GM19239 (cell line): ENCODE measurements at regions not wholly inside any gene's neighbourhood (a gene's known extent, or its start where the extent isn't known, plus 50 kb on each side); places are given as distances from the start of the nearest gene placed in this dataset.

Source experiments
- DNase-seq: peaks from one replicate; pipeline ENCODE4 v3.0.0; 2011; ENCODE audit warnings: low spot score; ENCODE audit not compliant: insufficient read length
- FAIRE-seq: peaks from 2 replicates; lab custom pipeline; 2011; peaks lifted over from hg19 to GRCh38; lab: Jason Lieb, UNC

DNA sequence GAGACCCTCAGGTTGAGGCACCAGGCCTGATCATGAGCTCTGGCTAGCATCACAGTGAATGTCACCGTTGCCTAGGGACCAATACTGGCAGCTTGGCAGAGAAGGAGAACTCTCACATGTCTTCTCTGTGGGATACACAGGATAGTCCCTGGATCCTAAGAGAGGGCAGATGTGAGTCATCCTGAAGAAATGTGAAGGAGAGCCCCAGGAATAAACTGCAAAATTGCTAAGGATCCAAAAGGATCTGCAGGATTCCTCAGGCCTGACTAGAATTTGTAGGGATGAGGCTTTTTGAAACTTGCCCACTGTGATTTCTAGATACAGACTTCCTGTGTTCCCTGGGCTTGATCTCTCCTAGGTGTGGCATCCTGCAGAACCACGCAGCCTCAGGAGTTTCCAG lies 785.9 kb upstream of the TSPY4 start:
- FAIRE-seq (no peak), DNase-seq (no peak)

DNA sequence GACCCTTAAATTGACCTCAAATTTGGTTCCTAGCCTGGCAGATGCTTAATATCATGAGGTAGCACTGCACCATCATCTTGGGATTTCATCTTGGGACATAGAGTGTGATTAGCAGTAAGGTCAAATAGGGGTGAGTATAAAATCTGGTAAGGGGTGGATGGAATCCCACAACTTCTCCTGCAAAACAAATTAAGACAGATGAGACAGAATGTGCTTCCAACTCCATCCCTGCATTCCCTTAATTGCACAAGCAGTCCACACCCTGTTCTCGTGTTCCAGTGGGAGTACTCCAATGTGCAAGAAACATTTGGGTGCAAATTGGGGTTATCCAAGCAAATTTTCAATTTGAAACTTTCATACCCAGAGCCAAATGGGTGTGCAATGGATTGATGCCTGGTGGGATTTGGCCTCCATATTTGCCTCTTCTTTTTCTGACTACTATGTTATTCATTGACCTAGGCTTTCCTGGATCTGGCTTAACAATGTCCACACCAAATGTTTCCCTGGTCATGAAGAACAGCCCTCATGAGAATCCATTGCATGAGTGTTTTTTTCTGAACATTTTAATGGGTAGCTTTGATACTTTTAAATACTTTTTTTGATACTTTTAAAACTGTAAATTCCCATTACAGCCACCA lies 785.0 kb upstream of the TSPY4 start:
- FAIRE-seq, result no peak
- no peak for DNase-seq

DNA sequence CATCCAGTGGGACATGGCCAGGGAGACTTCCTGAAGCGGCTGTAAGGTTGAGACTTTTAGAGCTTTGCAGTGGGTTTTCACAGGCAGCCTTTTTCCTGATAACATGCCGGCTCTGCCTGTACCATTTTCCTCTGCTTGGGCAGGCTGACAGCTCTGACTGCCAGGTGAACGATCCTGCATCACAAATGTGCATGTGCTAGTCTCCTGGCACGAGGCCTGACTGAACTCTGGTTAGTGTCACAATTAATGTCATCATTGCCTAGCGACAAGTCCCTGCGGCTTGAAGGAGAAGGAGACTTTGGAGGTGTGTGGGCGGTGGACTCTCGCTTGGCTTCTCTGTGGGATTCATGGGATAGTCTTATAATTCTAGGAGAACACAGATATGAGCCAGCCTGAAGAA lies 783.6 kb upstream of the TSPY4 start:
- no peak for DNase-seq
- no peak for FAIRE-seq

DNA sequence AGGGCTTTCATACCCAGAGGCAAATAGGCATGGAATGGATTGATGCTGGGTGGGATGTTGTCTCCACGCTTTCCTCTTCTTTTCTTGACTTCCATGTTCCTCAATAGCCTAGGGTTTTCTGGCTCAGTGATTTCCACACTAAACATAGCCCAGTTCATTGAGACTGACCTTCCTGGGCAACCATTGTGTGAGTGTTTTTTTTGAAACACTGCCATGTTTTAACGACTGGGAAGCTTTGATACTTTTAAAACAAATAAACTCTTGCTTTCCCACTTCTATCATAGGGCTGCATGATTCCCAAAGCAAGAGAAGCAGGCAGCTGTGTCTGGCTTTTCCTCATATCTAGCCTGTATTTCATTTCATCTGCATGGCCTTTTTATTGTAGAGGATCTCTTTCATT lies 775.9 kb upstream of the TSPY4 start:
- FAIRE-seq, result no peak
- no peak for DNase-seq

DNA sequence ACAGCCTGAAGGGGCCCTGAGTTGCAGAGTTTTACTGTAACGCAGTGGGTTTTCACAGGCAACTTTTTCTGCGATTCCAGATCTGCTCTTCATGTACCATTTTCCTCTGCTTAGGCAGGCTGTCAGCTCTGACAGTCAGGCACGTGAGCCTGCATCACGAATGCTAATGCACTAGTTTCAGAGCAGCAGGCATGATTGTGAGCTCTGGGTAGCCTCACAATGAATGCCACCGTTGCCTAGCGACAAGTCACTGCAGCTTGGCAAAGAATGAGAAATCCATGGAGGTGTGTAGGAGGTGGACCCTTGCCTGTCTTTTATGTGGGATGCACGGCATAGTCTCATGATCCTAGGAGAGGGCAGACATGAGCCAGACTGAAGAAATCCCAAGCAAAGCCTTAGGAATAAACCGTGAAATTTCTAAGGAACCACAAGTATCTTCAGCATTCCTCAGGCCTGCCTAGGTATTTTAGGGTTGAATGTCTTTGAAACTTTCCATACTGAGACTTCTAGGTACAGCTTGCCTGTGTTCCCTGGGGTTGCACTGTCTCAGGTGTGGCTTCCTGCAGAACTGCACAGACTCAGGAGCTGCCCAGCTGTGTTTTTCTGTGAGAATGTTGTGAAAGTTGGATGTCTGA lies 774.7 kb upstream of the TSPY4 start:
- FAIRE-seq, result no peak
- DNase-seq, result no peak

DNA sequence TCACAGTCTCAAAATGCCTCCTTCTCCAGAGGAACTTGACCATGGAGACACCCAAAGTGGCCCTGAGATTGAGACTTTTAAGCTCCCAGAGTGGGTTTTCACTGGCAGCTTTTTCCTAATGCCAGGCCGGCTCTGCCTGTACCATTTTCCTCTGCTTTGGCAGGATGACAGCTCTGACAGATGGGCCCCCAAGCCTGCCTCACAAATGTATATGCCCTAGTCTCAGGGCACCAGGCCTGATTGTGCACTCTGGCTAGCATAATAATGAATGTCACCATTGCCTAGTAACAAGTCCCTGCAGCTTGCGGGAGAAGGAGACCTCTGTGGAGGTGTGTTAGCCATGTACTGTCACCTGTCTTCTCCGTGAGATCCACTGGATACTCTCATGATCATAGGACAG lies 772.8 kb upstream of the TSPY4 start:
- no peak for DNase-seq
- no peak for FAIRE-seq

DNA sequence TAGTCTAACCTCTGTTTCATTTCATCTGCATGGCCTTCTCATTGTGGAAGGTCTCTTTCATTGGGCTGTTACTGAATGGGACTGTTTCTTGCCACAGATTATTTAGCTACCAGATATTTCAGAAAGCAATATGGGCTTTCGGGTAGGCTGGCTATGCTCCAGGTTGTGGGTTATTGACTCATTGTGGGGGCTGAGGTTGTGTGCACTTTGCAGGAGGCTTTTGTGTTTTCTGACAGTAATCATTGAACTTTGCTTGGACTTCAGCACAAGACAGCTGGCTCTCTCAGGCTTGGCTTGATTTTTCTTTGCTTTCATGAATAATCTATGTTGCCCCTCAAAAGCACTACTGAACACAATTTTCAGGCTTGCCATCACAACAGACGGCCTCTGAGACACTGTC lies 771.1 kb upstream of the TSPY4 start:
- DNase-seq (no peak), FAIRE-seq (no peak)

DNA sequence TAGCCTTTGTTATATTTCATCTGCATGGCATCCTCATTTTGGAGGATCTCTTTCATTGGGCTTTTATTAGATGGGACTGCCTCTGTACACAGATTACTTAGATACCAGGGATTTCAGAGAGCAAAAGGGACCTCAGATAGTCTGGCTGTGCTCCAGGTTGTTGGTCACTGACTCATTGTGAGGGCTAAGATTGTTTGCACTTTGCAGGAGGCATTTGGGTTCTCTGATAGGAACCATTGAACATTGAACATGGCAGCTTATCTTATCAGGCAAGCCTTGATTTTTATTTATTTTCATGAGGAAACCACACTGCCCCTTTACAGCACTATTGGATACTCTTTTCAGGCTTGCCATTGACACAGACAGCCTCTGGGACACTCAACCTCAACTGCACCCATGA lies 766.9 kb upstream of the TSPY4 start:
- DNase-seq, result no peak
- FAIRE-seq, result no peak

DNA sequence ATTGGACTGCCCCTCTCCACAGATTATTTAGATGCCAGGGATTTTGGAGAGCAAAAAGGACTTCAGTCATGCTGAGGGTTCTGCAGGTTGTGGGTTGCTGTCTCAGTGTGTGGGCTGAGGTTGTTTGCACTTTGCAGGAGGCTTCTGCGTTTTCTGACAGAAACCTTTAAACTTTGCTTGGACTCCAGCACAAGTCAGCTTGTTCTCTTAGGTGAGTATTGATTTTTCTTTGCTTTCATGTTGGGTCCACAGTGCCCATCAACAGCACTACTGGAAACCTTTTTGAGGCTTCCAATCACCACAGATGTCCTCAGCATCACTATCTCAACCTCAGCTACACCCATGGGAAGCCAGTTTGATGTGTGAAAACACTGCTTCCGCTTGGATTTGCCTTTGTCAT lies 764.3 kb upstream of the TSPY4 start:
- DNase-seq, result no peak
- FAIRE-seq, result no peak

DNA sequence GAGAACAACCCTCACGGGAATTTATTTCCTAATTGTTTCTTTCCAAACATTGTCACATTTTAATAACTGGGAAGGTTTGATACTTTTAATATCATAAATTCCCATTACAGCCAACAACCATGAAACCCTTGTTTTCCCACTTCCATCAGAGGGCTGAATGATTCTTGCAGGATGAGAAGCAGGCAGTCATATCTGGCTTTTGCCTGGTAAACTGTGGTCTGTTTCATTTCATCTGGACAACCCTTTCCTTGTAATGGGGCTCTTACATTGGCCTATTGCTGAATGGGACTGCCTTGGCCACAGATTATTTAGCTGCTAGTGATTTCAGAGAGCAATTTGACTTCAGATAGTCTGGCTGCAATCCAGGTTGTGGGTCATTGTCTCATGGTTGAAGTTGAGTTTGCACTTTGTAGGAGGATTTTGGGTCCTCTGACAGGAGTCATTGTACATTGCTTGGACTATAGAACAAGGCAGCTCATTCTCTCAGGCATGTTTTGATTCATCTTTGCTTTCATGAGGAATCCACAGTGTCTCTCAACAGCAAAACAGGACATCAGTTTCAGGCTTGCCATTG lies 754.9 kb upstream of the TSPY4 start:
- FAIRE-seq (no peak), DNase-seq (no peak)

DNA sequence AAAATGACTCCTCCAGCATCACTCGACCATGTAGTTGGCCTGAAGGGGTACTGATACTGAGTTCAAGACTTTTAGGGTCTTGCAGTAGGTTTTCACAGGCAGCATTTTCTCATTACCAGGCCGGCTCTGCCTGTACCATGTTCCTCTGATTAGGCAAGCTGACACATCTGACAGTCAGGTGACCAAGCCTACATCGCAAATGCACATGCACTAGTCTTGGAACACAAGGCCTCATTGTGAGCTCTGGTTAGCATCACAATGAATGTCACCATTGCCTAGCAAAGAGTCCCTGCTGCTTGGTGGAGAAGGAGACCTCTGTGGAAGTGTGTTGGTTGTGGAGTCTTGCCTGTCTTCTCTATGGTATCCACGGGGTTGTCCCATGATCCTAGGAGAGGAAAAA lies 754.1 kb upstream of the TSPY4 start:
- no peak for FAIRE-seq
- no peak for DNase-seq

DNA sequence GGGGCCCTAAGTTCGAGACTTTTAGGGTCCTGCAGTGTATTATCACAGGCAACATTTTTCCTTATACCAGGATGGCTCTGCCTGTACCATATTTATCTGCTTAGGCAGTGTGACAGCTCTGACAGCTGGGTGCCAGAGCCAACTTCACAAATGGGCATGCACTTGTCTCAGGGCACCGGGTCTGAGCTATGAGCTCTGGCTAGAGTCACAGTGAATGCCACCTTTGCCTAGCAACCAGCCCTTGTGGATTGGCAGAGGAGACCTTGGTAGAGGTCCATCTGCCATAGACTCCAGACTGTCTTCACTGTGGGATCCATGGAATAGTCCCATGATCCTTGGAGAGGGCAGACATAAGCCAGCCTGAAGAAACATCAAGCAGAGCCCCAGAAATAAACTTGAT lies 746.6 kb upstream of the TSPY4 start:
- FAIRE-seq, result no peak

DNA sequence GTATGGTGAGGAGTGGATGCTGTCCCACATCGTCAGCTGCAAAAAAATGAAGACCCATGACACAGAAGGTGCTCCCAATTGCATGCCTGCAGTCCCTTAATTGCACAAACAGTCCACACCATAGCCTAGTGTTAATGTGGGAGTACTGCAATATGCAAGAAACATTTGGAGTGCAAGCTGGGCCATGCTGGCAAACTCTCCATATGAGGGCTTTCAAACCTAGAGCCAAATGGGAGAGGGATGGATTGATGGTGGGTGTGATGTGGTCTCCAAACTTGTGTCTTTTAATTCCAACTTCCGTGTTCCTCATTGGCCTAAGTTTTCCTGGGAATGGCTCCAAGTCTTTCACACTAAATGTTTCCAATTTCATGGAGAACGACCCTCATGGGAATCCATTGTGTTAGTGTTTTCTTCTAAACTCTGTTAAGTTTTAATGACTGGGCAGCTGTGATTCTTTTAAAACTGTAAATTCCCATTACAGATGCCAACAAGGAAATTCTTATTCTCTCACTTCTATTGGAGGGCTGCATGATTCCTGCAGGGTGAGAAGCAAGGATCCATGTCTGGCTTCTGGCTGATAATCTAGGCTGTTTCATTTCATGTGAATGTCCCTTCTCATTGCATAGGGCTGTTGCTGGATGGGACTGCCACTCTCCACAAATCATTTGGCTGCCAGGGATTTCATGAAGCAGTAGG lies 745.3 kb upstream of the TSPY4 start:
- no peak for FAIRE-seq
- DNase-seq, result no peak

More for the DNA sequence above, 746.6 kb upstream of the TSPY4 start:
- DNase-seq, result no peak

DNA sequence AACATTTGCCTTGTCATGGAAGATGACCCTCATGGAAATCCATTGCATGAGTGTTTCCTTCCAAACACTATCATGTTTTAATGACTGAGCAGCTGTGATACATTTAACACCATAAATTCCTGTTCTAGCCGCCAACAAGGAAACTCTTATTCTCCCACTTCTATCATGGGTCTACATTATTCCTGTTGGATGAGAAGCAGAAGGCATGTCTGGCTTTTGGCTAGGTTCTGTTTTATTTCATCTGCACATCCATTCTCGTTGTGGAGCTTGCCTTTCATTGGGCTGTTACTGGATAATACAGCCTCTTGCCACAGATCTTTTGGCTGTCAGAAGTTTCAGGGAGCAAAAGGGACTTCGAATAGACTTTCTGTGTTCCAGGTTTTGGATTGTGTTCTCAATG lies 742.6 kb upstream of the TSPY4 start:
- FAIRE-seq (no peak), DNase-seq (no peak)

DNA sequence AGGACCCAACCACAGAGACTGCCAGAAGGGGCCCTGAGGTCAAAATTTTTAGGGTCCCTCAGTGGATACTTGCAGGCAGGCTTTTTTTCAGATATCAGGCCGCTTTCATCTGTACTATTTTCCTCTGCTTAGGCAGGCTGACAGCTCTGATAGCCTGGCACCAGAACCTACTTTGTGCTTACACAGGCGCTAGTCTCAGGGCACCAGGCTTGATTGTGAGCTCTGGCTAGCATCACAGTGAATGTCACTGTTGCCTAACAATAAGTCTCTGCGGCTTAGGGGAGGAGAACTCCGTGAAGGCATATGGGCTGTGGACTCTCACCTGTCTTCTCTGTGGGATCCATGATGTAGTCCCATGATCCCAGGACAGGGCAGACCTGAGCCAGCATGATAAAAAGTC lies 738.1 kb upstream of the TSPY4 start:
- DNase-seq (no peak), FAIRE-seq (no peak)

DNA sequence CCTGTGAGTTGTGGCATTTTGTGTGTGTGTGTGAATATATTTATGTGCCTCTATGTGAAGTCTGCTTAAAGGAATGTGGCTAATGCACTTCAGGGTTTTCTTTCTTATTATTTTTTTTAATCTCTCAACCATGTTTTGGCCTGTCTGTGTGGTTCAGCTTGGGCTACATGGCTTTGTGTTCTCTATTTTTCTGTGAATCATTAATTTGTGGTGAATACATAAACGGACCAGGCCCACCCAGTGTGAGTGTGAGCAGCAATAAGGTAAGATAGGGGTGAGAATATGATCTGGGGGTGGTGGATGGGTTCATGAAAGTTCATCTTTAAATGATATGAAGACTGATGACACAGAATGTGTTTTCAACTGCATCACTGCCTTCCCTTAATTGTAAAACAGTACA lies 726.6 kb upstream of the TSPY4 start:
- DNase-seq (peak; percentile 0), FAIRE-seq (no peak)

DNA sequence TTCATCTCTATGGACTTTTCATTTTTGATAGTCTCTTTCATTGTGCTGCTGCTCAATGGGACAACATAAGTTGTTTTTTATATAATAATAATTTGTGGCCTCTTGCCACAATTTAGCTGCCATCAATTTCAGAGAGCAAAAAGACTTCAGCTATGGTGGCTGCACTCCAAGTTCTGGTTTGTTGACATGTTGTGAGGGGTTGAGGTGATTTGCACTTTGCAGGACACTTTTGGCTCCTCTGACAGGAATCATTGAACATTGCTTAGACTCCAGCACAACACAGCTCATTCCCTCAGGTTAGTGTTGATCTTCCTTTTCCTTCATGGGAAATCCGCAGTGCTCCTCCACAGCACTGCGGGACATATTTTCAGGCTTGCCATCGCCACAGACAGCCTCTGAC lies 725.4 kb upstream of the TSPY4 start:
- DNase-seq, result no peak
- FAIRE-seq, result no peak

DNA sequence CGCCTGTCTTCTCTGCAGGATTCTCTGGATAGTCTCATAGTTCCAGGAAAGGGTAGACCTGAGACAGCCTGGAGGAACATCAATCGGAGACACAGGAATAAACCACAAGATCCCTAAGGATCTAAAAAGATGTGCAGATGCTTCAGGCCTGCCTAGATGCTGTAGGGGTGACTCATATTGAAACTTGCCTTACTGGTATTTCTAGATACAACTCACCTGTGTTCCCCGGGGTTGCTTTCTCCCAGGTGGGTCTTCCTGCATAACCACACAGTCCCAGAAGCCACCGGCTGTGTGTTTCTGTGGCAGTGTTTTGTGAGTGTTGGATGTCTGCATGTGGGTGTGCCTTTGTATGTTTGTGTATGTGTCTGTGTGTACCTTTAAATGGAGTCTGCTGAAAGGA lies 719.0 kb upstream of the TSPY4 start:
- FAIRE-seq (no peak), DNase-seq (no peak)

DNA sequence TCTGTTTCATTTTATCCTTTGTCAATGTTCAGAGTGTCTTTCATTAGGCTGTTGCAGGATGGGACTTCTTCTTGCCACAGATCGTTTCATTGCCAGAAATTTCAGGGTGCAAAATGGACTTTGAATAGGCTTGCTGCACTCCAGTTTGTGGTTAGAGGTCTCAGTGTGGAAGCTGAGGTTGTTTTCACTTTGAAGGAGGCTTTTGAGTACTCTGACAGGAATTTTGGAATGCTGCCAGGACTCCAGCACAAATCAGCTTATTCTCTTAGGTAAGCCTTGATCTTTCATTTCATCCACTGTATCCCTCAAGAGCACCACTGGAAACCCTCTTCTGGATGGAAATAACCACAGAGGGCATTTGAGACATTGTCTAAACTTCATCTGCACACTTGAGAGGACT lies 715.1 kb upstream of the TSPY4 start:
- DNase-seq (no peak), FAIRE-seq (peak; percentile 14)

DNA sequence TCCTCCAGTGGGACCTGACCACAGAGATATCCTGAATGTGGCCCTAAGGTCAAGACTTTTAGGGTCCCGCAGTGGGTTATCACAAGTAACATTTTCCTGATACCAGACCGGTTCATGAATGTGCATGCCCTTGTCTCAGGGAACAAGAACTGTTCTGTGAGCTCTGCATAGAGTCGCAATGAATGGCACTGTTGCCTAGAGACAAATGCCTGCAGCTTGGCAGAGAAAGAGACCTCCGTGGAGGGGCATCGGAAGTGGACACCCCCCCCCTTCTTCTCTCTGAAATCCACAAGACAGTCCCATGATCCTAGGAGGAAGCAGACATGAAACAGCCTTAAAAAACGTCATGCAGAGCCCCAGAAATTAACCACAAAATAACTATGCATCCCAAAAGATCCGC lies 714.4 kb upstream of the TSPY4 start:
- DNase-seq (no peak), FAIRE-seq (no peak)

DNA sequence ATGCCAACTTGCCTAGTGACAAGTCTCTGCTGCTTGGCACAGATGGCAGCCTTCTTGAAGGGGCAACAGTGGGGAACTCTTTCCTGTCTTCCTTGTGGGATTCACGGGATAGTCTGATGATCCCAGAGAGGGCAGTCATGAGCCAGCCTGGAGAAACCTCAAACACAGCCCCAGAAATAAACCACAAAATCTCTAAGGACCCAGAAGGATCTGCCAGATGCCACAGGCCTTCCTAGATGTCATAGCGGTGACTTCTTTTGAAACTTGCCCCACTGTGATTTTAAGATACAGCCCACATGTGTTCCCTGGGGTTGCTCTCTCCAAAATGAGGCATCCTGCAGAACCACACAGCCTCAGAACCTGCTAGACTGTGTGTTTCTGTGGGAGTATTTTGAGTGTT lies 707.6 kb upstream of the TSPY4 start:
- FAIRE-seq, result no peak
- no peak for DNase-seq

DNA sequence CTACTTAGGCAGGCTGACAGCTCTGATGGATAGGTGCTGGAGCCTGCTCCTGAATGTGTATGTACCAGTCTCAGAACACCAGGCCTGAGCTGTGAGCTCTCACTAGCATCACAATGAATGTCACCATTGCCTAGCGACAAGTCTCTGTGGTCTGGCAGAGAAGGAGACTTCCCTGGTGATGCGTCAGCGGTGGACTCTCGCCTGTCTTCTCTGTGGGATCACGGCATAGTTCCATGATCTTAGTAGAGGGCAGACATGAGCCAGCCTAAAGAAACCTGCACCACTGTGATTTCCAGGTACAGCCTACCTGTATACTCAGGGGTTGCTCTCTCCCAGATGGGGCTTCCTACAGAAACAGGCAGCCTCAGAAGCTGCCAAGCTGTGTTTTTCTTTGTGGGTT lies 699.2 kb upstream of the TSPY4 start:
- FAIRE-seq, result no peak
- no peak for DNase-seq
